Activated T-helper 9 cell treated with anti-CD3 and anti-CD28 coated beads, Interleukin-2, amount 50 U/mL, for 16 hours (primary cell): ENCODE measurements at regions not wholly inside any gene's neighbourhood (a gene's known extent, or its start where the extent isn't known, plus 50 kb on each side); places are given as distances from the start of the nearest gene placed in this dataset.

ENCODE experiments used
- DNase-seq: peaks from one replicate; pipeline ENCODE4 v3.0.0-alpha.2; 2020; ENCODE audit warnings: low read depth

GRCh38 chr1:30638086-30638485 is 85.3 kb downstream of the MATN1 start:
- DNase-seq, result no peak

- no peak for DNase-seq
Measured at GRCh38 chr1:30637183-30637980, 86.0 kb downstream of the MATN1 start.

GRCh38 chr1:30636621-30637020 is 86.8 kb downstream of the MATN1 start:
- DNase-seq, result no peak

- DNase-seq, result no peak
Measured at GRCh38 chr1:30635391-30635975, 87.9 kb downstream of the MATN1 start.

GRCh38 chr1:30634507-30634906 is 88.9 kb downstream of the MATN1 start:
- DNase-seq, result no peak

GRCh38 chr1:30633294-30633693 is 90.1 kb downstream of the MATN1 start:
- no peak for DNase-seq

- DNase-seq, result no peak
Measured at GRCh38 chr1:30632481-30632880, 90.9 kb downstream of the MATN1 start.

- no peak for DNase-seq
Measured at GRCh38 chr1:30631700-30632099, 91.7 kb downstream of the MATN1 start.

GRCh38 chr1:30629501-30629900 is 93.9 kb downstream of the MATN1 start:
- DNase-seq, result no peak

- no peak for DNase-seq
Measured at GRCh38 chr1:30627994-30628393, 95.4 kb downstream of the MATN1 start.

- no peak for DNase-seq
Measured at GRCh38 chr1:30627206-30627605, 96.2 kb downstream of the MATN1 start.

GRCh38 chr1:30623431-30623830 is 100.0 kb downstream of the MATN1 start:
- no peak for DNase-seq

GRCh38 chr1:30619619-30620018 is 103.8 kb downstream of the MATN1 start:
- no peak for DNase-seq

GRCh38 chr1:30618335-30618747 is 105.0 kb downstream of the MATN1 start:
- no peak for DNase-seq

GRCh38 chr1:30616759-30617158 is 106.6 kb downstream of the MATN1 start:
- DNase-seq, result no peak

- no peak for DNase-seq
Measured at GRCh38 chr1:30615816-30616590, 107.4 kb downstream of the MATN1 start.

GRCh38 chr1:30615076-30615795 is 108.1 kb downstream of the MATN1 start:
- no peak for DNase-seq

GRCh38 chr1:30613188-30613587 is 110.2 kb downstream of the MATN1 start:
- no peak for DNase-seq

- DNase-seq, result no peak
Measured at GRCh38 chr1:30612536-30613065, 110.8 kb downstream of the MATN1 start.

- DNase-seq, result no peak
Measured at GRCh38 chr1:30611741-30612309, 111.6 kb downstream of the MATN1 start.

GRCh38 chr1:30610917-30611316 is 112.5 kb downstream of the MATN1 start:
- no peak for DNase-seq

GRCh38 chr1:30609999-30610345 is 113.4 kb downstream of the MATN1 start:
- no peak for DNase-seq
